HEK293T (cell line): ENCODE measurements at regions not wholly inside any gene's neighbourhood (a gene's known extent, or its start where the extent isn't known, plus 50 kb on each side); places are given as distances from the start of the nearest gene placed in this dataset.
"Not testable (repeated sequence)": the region's sequence is repeated elsewhere in the genome, so short reads cannot be mapped to it uniquely, and the experiment has no call there.

Experiments
- CTCF ChIA-PET: fragments of 350-600 bp; formaldehyde crosslinking; extraction: SDS; loops from one replicate; lab custom pipeline; 2021; ENCODE audit warnings: antibody characterized with exemption, inconsistent platforms; lab: Yijun Ruan, JAX
- POLR2A ChIA-PET: fragments of 350-600 bp; formaldehyde crosslinking; extraction: SDS; loops from one replicate; lab custom pipeline; 2020; ENCODE audit warnings: antibody characterized with exemption, inconsistent platforms; lab: Yijun Ruan, JAX
- DNase-seq: peaks from one replicate; pipeline ENCODE4 v3.0.0; 2012; ENCODE audit warnings: mixed read lengths; ENCODE audit errors: extremely low spot score
- ARNT ChIP-seq: fragments of 450-650 bp; IDR thresholded peaks from 2 replicates; pipeline ENCODE4 v1.6.1; 2017; ENCODE audit warnings: mild to moderate bottlenecking
- BHLHE40 ChIP-seq: fragments of 450-650 bp; IDR thresholded peaks from 2 replicates; pipeline ENCODE4 v1.6.1; 2016; ENCODE audit warnings: mild to moderate bottlenecking, moderate library complexity, borderline replicate concordance
- CTBP1 ChIP-seq: fragments of 450-650 bp; IDR thresholded peaks from 2 replicates; pipeline ENCODE4 v1.6.1; 2016; ENCODE audit warnings: borderline replicate concordance
- ELF4 ChIP-seq: fragments of 450-650 bp; IDR thresholded peaks from 2 replicates; pipeline ENCODE4 v1.6.1; 2017; ENCODE audit warnings: antibody characterized with exemption
- FOXM1 ChIP-seq: fragments of 450-650 bp; IDR thresholded peaks from 2 replicates; pipeline ENCODE4 v1.6.1; 2017; ENCODE audit warnings: mild to moderate bottlenecking, borderline replicate concordance
- TF ChIP-seq, protein P1 (sequence below): fragments of 450-650 bp; IDR thresholded peaks from 2 replicates; pipeline ENCODE4 v1.6.1; 2016

DNA sequence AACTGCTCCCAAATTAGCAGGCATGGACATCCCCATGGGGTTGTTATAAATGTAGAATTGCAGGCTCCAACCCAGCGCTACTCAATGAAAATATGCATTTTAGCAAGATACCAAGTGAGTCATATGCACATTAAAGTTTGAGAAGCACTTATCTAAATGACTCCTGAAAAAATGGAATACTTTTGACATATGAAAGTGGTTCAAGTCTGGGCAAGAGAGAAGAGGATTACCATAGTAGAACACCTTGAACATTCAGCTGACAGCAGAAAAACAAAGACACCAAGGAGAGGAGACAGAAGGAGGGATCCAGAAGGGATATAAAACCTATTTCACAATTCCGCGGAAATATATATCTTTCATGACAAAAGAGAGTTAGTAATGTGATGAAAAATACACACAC lies 63.2 kb upstream of the CT83 start:
- ChIA-PET POLR2A (no interaction called here), CTCF (interaction anchor here (0.6 kb wide), 1 partner anchor 1336 kb away, joined by 3 read pairs; no protein-coding TSS in a partner anchor)
- no peak for DNase-seq
- TF ChIP-seq CTBP1 (no peak), FOXM1 (no peak), ELF4 (no peak), BHLHE40 (no peak), ARNT (no peak)
- TF ChIP-seq, protein P1, sequence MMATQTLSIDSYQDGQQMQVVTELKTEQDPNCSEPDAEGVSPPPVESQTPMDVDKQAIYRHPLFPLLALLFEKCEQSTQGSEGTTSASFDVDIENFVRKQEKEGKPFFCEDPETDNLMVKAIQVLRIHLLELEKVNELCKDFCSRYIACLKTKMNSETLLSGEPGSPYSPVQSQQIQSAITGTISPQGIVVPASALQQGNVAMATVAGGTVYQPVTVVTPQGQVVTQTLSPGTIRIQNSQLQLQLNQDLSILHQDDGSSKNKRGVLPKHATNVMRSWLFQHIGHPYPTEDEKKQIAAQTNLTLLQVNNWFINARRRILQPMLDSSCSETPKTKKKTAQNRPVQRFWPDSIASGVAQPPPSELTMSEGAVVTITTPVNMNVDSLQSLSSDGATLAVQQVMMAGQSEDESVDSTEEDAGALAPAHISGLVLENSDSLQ: no peak

DNA sequence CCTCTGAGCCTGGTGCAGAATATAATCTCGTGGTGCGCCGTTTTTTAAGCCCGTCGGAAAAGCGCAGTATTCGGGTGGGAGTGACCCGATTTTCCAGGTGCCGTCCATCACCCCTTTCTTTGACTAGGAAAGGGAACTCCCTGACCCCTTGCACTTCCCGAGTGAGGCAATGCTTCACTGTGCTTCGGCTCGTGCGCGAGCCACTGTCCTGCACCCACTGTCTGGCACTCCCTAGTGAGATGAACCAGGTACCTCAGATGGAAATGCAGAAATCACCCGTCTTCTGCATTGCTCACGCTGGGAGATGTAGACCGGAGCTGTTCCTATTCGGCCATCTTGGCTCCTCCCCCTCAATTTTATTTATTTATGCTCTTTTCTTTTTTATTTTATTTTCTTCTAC lies 57.5 kb upstream of the CT83 start:
- DNase-seq, POLR2A ChIA-PET, CTCF ChIA-PET: not testable (repeated sequence)
